H1 (cell line): ENCODE measurements at regions not wholly inside any gene's neighbourhood (a gene's known extent, or its start where the extent isn't known, plus 50 kb on each side); places are given as distances from the start of the nearest gene placed in this dataset.

Experiments
- CTCF ChIA-PET: fragments of 300-600 bp; sonication (Branson Sonifier 250); formaldehyde crosslinking; loops from one replicate; lab custom pipeline; 2021; ENCODE audit not compliant: partially characterized antibody; lab: Charles Lee
- POLR2A ChIA-PET: fragments of 300-600 bp; sonication (Branson Sonifier 250); formaldehyde crosslinking; loops from one replicate; lab custom pipeline; 2021; ENCODE audit warnings: inconsistent platforms; ENCODE audit not compliant: partially characterized antibody; lab: Charles Lee
- DNase-seq, 2 experiments: peaks; one replicate each; pipeline versions ENCODE4 v3.0.0 to v3.0.0-alpha.2; 2010 to 2022; ENCODE audit warnings: low spot score in 2 of 2, low read depth in 1 of 2, mixed read lengths in 1 of 2
- FAIRE-seq: peaks from 2 replicates; lab custom pipeline; 2011; peaks lifted over from hg19 to GRCh38; lab: Jason Lieb, UNC
- H2AFZ ChIP-seq: 2 replicates; pipeline ENCODE4 v1.8.1; 2012; ENCODE audit warnings: low read length, inconsistent platforms
- H2AK5ac ChIP-seq: 2 replicates; pipeline ENCODE4 v1.6.1; 2013; ENCODE audit warnings: low read depth, low read length
- H2BK120ac ChIP-seq: replicated peaks from 2 replicates; pipeline ENCODE3; 2013; ENCODE audit warnings: low read depth, low read length, inconsistent platforms
- H2BK12ac ChIP-seq: 2 replicates; pipeline ENCODE4 v1.6.1; 2013; ENCODE audit warnings: low read depth, low read length
- H2BK15ac ChIP-seq: 2 replicates; pipeline ENCODE4 v1.6.1; 2013; ENCODE audit warnings: low read length
- H2BK20ac ChIP-seq: 2 replicates; pipeline ENCODE4 v1.6.1; 2013; ENCODE audit warnings: low read length
- H2BK5ac ChIP-seq: 2 replicates; pipeline ENCODE4 v1.6.1; 2013; ENCODE audit warnings: low read depth, low read length
- H3K14ac ChIP-seq: 2 replicates; pipeline ENCODE4 v1.6.1; 2013; ENCODE audit warnings: inconsistent platforms; ENCODE audit not compliant: insufficient read length
- H3K18ac ChIP-seq: 2 replicates; pipeline ENCODE4 v1.6.1; 2013; ENCODE audit warnings: low read length; ENCODE audit errors: extremely low read depth
- H3K23ac ChIP-seq: 2 replicates; pipeline ENCODE4 v1.6.1; 2013; ENCODE audit warnings: inconsistent platforms; ENCODE audit not compliant: insufficient read length
- H3K23me2 ChIP-seq: 2 replicates; pipeline ENCODE4 v1.6.1; 2013; ENCODE audit warnings: low read depth, low read length
- H3K27ac ChIP-seq: 2 replicates; pipeline ENCODE4 v1.6.1; 2011; ENCODE audit warnings: low read depth, low read length, inconsistent platforms
- H3K27me3 ChIP-seq, 4 experiments: replicated peaks in 1 of 4; 1 replicate in 1 of 4; 2 replicates in 3 of 4; pipeline versions ENCODE4 v1.6.1 to v1.8.1; 2011 to 2013; ENCODE audit warnings: low read length in 3 of 4, mild to moderate bottlenecking in 3 of 4, inconsistent platforms in 2 of 4, mixed read lengths in 2 of 4, moderate library complexity in 1 of 4; ENCODE audit not compliant: control insufficient read depth in 3 of 4, insufficient read depth in 3 of 4; ENCODE audit errors: extremely low read depth in 1 of 4
- H3K36me3 ChIP-seq, 4 experiments: 2 replicates each; pipeline versions ENCODE4 v1.6.1 to v1.8.1; 2011 to 2013; ENCODE audit warnings: mild to moderate bottlenecking in 4 of 4, low read length in 3 of 4, moderate library complexity in 2 of 4, control low read depth in 1 of 4, inconsistent platforms in 1 of 4; ENCODE audit not compliant: insufficient read depth in 4 of 4, control insufficient read depth in 2 of 4
- H3K4ac ChIP-seq: replicated peaks from 2 replicates; pipeline ENCODE3; 2013; ENCODE audit warnings: low read length, low read depth, mixed read lengths, inconsistent platforms; ENCODE audit not compliant: insufficient read length
- H3K4me1 ChIP-seq, 4 experiments: replicated peaks in 1 of 4; 1 replicate in 1 of 4; 2 replicates in 3 of 4; pipeline versions ENCODE4 v1.6.1 to v1.8.1; 2011 to 2013; ENCODE audit warnings: low read length in 3 of 4, inconsistent platforms in 2 of 4, mixed read lengths in 1 of 4; ENCODE audit not compliant: insufficient read depth in 4 of 4, control insufficient read depth in 3 of 4
- H3K4me2 ChIP-seq, 2 experiments: 2 replicates each; pipeline versions ENCODE4 v1.6.1 to v1.8.1; 2011 to 2013; ENCODE audit warnings: low read depth in 2 of 2, low read length in 2 of 2, control low read depth in 1 of 2, inconsistent platforms in 1 of 2, mild to moderate bottlenecking in 1 of 2; ENCODE audit not compliant: insufficient read depth in 1 of 2
- H3K4me3 ChIP-seq, 4 experiments: fragments of 200-600, 300-600 bp in 1 of 4; sonication (generic), shearing (Covaris generic), sonication (Bioruptor Twin) in 1 of 4; 2 replicates each; pipeline versions ENCODE4 v1.5.1 to v1.8.1; 2011 to 2016; ENCODE audit warnings: low read length in 4 of 4, low read depth in 3 of 4, control low read depth in 2 of 4, inconsistent platforms in 2 of 4, mild to moderate bottlenecking in 2 of 4, mixed read lengths in 1 of 4, moderate library complexity in 1 of 4; ENCODE audit not compliant: insufficient read depth in 2 of 4; ENCODE audit errors: extremely low read depth in 1 of 4
- H3K56ac ChIP-seq: replicated peaks from 2 replicates; pipeline ENCODE3; 2013; ENCODE audit warnings: low read depth, mild to moderate bottlenecking, mixed read lengths, low read length, inconsistent platforms; ENCODE audit not compliant: insufficient read length
- H3K79me1 ChIP-seq: 2 replicates; pipeline ENCODE4 v1.6.1; 2013; ENCODE audit warnings: low read depth, low read length, control low read depth
- H3K79me2 ChIP-seq, 2 experiments: 2 replicates each; pipeline versions ENCODE4 v1.6.1 to v1.8.1; 2012 to 2013; ENCODE audit warnings: low read length in 2 of 2, mild to moderate bottlenecking in 2 of 2, inconsistent platforms in 1 of 2; ENCODE audit not compliant: insufficient read depth in 2 of 2, control insufficient read depth in 1 of 2
- H3K9ac ChIP-seq, 4 experiments: replicated peaks in 1 of 4; 1 replicate in 1 of 4; 2 replicates in 3 of 4; pipeline versions ENCODE4 v1.6.1 to v1.8.1; 2011 to 2013; ENCODE audit warnings: low read depth in 3 of 4, low read length in 3 of 4, control low read depth in 2 of 4, mild to moderate bottlenecking in 2 of 4, moderate library complexity in 2 of 4, inconsistent platforms in 1 of 4; ENCODE audit errors: extremely low read depth in 1 of 4
- H3K9me3 ChIP-seq, 2 experiments: 2 replicates each; pipeline versions ENCODE4 v1.6.1 to v1.8.1; 2012 to 2013; ENCODE audit warnings: mild to moderate bottlenecking in 2 of 2, moderate library complexity in 2 of 2, control low read depth in 1 of 2, inconsistent platforms in 1 of 2, low read depth in 1 of 2, low read length in 1 of 2, mixed read lengths in 1 of 2; ENCODE audit not compliant: insufficient read depth in 2 of 2
- H4K20me1 ChIP-seq, 2 experiments: replicated peaks in 1 of 2; 2 replicates each; pipeline versions ENCODE3 to v1.8.1; 2011 to 2013; ENCODE audit warnings: inconsistent platforms in 2 of 2, low read length in 2 of 2, mild to moderate bottlenecking in 1 of 2; ENCODE audit not compliant: insufficient read depth in 2 of 2, control insufficient read depth in 1 of 2
- H4K5ac ChIP-seq: 2 replicates; pipeline ENCODE4 v1.6.1; 2013; ENCODE audit warnings: low read length, low read depth, mixed read lengths, inconsistent platforms; ENCODE audit not compliant: insufficient read length
- H4K8ac ChIP-seq: 2 replicates; pipeline ENCODE4 v1.8.0; 2013; ENCODE audit warnings: mild to moderate bottlenecking, moderate library complexity, low read length, inconsistent platforms; ENCODE audit not compliant: insufficient read depth; ENCODE audit errors: extremely low read depth
- H4K91ac ChIP-seq: replicated peaks from 2 replicates; pipeline ENCODE3; 2013; ENCODE audit warnings: low read length, mixed read lengths, inconsistent platforms; ENCODE audit not compliant: insufficient read length
- BRCA1 ChIP-seq: IDR thresholded peaks from 2 replicates; pipeline ENCODE4 v1.6.1; 2012; ENCODE audit warnings: low read depth, low read length, improper control_type of control experiment
- CBX5 ChIP-seq: fragments of 300-800, 300-1000 bp; sonication (generic); IDR thresholded peaks from 2 replicates; pipeline ENCODE4 v1.7.1; 2016; ENCODE audit warnings: antibody characterized with exemption, low read length, low read depth
- CREB1 ChIP-seq: IDR thresholded peaks from 2 replicates; pipeline ENCODE4 v1.6.1; 2012; ENCODE audit warnings: inconsistent platforms
- CTBP2 ChIP-seq: IDR thresholded peaks from 2 replicates; pipeline ENCODE4 v1.7.0; 2011; ENCODE audit warnings: borderline replicate concordance, mild to moderate bottlenecking, moderate library complexity, mixed read lengths, low read length; ENCODE audit not compliant: insufficient read depth, insufficient read length
- EP300 ChIP-seq, 2 experiments: IDR thresholded peaks; 1 replicate in 1 of 2; 2 replicates in 1 of 2; pipeline ENCODE4 v1.6.1; 2011 to 2012; ENCODE audit warnings: low read depth in 2 of 2, low read length in 2 of 2, mild to moderate bottlenecking in 2 of 2, borderline replicate concordance in 1 of 2, inconsistent platforms in 1 of 2, moderate library complexity in 1 of 2
- GABPA ChIP-seq: IDR thresholded peaks from 2 replicates; pipeline ENCODE4 v1.6.1; 2011; ENCODE audit warnings: mild to moderate bottlenecking, low read length, moderate library complexity, borderline replicate concordance; ENCODE audit not compliant: insufficient read depth
- KDM1A ChIP-seq: fragments of 200-600, 300-600 bp; sonication (generic); IDR thresholded peaks from 2 replicates; pipeline ENCODE4 v1.7.1; 2016; ENCODE audit warnings: mild to moderate bottlenecking, low read length, borderline replicate concordance
- KDM4A ChIP-seq: IDR thresholded peaks from one replicate; pipeline ENCODE4 v1.7.1; 2012; ENCODE audit warnings: low read depth, mild to moderate bottlenecking, moderate library complexity, low read length, inconsistent platforms; ENCODE audit not compliant: severe bottlenecking
- KDM5A ChIP-seq: fragments of 200-600 bp; IDR thresholded peaks from 2 replicates; pipeline ENCODE4 v1.7.1; 2012; ENCODE audit warnings: mild to moderate bottlenecking, low read length, inconsistent platforms, mixed read lengths
- SP2 ChIP-seq: IDR thresholded peaks from 2 replicates; pipeline ENCODE4 v1.6.1; 2012; ENCODE audit warnings: mild to moderate bottlenecking, low read length, inconsistent platforms
- USF2 ChIP-seq: IDR thresholded peaks from 2 replicates; pipeline ENCODE4 v1.6.1; 2011; ENCODE audit warnings: low read length, improper control_type of control experiment
- YY1 ChIP-seq: IDR thresholded peaks from 2 replicates; pipeline ENCODE4 v1.6.1; 2011; ENCODE audit warnings: low read depth, mild to moderate bottlenecking, low read length

DNA sequence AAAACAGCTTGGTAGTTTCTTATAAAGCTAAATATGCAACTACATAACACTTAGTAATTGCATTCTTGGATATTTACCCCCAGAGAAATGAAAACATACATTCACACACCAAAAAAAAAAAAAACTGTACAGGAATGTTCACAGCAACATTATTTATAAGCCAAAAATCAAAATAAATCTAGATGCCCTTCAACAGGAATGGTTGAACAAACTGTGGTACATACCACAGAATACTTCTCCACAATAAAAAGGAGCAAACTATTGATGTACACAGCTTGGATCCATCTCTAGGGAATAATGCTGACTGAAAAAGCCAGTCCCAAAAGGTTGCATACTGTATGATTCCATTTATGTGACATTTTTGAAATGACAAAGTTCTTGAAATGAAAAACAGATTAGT, 62.1 kb upstream of the SLC38A4 start:
- no peaks in the 10 kb centered on the region for H4K20me1 ChIP-seq
- no peak overlapping the region for H2BK5ac ChIP-seq
- no peak overlapping the region for H2BK120ac ChIP-seq
- POLR2A ChIA-PET, result no interaction called here
- H3K9me3 ChIP-seq, result no peaks in the 10 kb centered on the region
- H3K4ac ChIP-seq, result no peak overlapping the region
- no peak overlapping the region for H2AFZ ChIP-seq
- no peaks in the 10 kb centered on the region for H3K23me2 ChIP-seq
- no peak for FAIRE-seq
- no peak overlapping the region for H2AK5ac ChIP-seq
- H3K23ac ChIP-seq, result no peak overlapping the region
- no peaks in the 10 kb centered on the region for H3K36me3 ChIP-seq
- no peak overlapping the region for H3K9ac ChIP-seq
- CTCF ChIA-PET, result interaction anchor here (0.8 kb wide), 2 partner anchors 9 to 17 kb away, joined by 3 read pairs; no protein-coding TSS in a partner anchor
- no peaks in the 10 kb centered on the region for H3K4me1 ChIP-seq
- H3K18ac ChIP-seq, result no peak overlapping the region
- no peaks in the 10 kb centered on the region for H3K27me3 ChIP-seq
- H3K56ac ChIP-seq, result no peak overlapping the region
- H3K79me2 ChIP-seq, result no peaks in the 10 kb centered on the region
- no peak overlapping the region for H3K27ac ChIP-seq
- no peak overlapping the region for H3K4me3 ChIP-seq
- H2BK20ac ChIP-seq, result no peak overlapping the region
- H4K8ac ChIP-seq, result no peak overlapping the region
- DNase-seq, result no peak
- no peak overlapping the region for H2BK15ac ChIP-seq
- no peak overlapping the region for H4K91ac ChIP-seq
- no peak overlapping the region for H4K5ac ChIP-seq
- H2BK12ac ChIP-seq, result no peak overlapping the region
- H3K79me1 ChIP-seq, result no peaks in the 10 kb centered on the region
- H3K4me2 ChIP-seq, result no peak overlapping the region
- H3K14ac ChIP-seq, result no peak overlapping the region
- no peak for TF ChIP-seq YY1
- TF ChIP-seq KDM5A, result no peak
- no peak for TF ChIP-seq CBX5
- TF ChIP-seq SP2, result no peak
- TF ChIP-seq CREB1, result no peak
- no peak for TF ChIP-seq KDM1A
- no peak for TF ChIP-seq KDM4A
- TF ChIP-seq USF2, result no peak
- TF ChIP-seq EP300 (IDR thresholded peaks at IDR 0.05; ENCODE audit: borderline replicate concordance in 1 of 2, low read depth in 2 of 2, low read length in 2 of 2), result no peak
- TF ChIP-seq CTBP2, result no peak
- no peak for TF ChIP-seq BRCA1
- no peak for TF ChIP-seq GABPA
